ENCODE measurements at regions not wholly inside any gene's neighbourhood (a gene's known extent, or its start where the extent isn't known, plus 50 kb on each side); places are given as distances from the start of the nearest gene placed in this dataset.

DNA sequence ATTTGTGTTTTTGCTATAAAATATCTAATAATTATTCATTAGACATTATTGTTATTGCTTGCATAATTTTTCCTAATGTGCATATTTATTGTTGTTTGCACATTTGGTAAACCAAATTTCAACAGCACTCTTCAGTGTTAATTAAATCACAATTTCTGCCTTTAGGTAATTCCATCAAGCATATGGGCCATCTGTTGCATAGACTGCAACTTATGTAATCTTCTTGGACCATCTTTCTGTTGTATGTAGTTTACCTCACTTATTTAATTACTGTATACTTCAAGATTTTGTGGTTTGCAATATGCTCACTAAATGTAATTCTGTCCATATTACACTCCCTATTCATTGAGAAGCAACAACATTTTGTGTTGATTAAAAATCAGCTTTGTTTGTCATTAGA is 1360.1 kb downstream of the REEP3 start:
- TF ChIP-seq, protein P1, sequence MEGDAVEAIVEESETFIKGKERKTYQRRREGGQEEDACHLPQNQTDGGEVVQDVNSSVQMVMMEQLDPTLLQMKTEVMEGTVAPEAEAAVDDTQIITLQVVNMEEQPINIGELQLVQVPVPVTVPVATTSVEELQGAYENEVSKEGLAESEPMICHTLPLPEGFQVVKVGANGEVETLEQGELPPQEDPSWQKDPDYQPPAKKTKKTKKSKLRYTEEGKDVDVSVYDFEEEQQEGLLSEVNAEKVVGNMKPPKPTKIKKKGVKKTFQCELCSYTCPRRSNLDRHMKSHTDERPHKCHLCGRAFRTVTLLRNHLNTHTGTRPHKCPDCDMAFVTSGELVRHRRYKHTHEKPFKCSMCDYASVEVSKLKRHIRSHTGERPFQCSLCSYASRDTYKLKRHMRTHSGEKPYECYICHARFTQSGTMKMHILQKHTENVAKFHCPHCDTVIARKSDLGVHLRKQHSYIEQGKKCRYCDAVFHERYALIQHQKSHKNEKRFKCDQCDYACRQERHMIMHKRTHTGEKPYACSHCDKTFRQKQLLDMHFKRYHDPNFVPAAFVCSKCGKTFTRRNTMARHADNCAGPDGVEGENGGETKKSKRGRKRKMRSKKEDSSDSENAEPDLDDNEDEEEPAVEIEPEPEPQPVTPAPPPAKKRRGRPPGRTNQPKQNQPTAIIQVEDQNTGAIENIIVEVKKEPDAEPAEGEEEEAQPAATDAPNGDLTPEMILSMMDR (IDR thresholded peaks at IDR 0.05; ENCODE audit: insufficient read depth, low read length, poor library complexity, severe bottlenecking), result no peak
- no peak for TF ChIP-seq EZH2phosphoT487 (conservative IDR thresholded peaks at IDR 0.05; ENCODE audit: low read length)
